ENCODE measurements at regions not wholly inside any gene's neighbourhood (a gene's known extent, or its start where the extent isn't known, plus 50 kb on each side); places are given as distances from the start of the nearest gene placed in this dataset.

- no peak for DNase-seq (ENCODE audit: low read depth)
- no peak overlapping the region for H3K4me3 ChIP-seq (ENCODE audit: low read depth, low read length)
- no peak for TF ChIP-seq CTCF (IDR thresholded peaks at IDR 0.05; ENCODE audit: low read depth, low read length, missing control alignments)
Measured at GRCh38 chr5:57402761-57403160, 79.8 kb downstream of the ACTBL2 start.

GRCh38 chr5:57402348-57402747 lies 80.3 kb downstream of the ACTBL2 start:
- no peak for TF ChIP-seq CTCF (IDR thresholded peaks at IDR 0.05; ENCODE audit: low read depth, low read length, missing control alignments)
- DNase-seq (ENCODE audit: low read depth) = no peak
- H3K4me3 ChIP-seq (ENCODE audit: low read depth, low read length) = no peak overlapping the region

GRCh38 chr5:57398413-57399093 lies 84.1 kb downstream of the ACTBL2 start:
- no peak for DNase-seq (ENCODE audit: low read depth)
- no peak for TF ChIP-seq CTCF (IDR thresholded peaks at IDR 0.05; ENCODE audit: low read depth, low read length, missing control alignments)
- H3K4me3 ChIP-seq (ENCODE audit: low read depth, low read length) = no peak overlapping the region

GRCh38 chr5:57396701-57397100 lies 85.9 kb downstream of the ACTBL2 start:
- no peak overlapping the region for H3K4me3 ChIP-seq (ENCODE audit: low read depth, low read length)
- TF ChIP-seq CTCF (IDR thresholded peaks at IDR 0.05; ENCODE audit: low read depth, low read length, missing control alignments) = no peak
- no peak for DNase-seq (ENCODE audit: low read depth)

- no peak for DNase-seq (ENCODE audit: low read depth)
- TF ChIP-seq CTCF (IDR thresholded peaks at IDR 0.05; ENCODE audit: low read depth, low read length, missing control alignments) = no peak
Measured at GRCh38 chr5:57394421-57395210, 88.0 kb downstream of the ACTBL2 start.

GRCh38 chr5:57386958-57387357 lies 95.7 kb downstream of the ACTBL2 start:
- no peak for TF ChIP-seq CTCF (IDR thresholded peaks at IDR 0.05; ENCODE audit: low read depth, low read length, missing control alignments)
- no peak for DNase-seq (ENCODE audit: low read depth)
- H3K4me3 ChIP-seq (ENCODE audit: low read depth, low read length) = no peak overlapping the region

More at GRCh38 chr5:57394421-57395210, 88.0 kb downstream of the ACTBL2 start:
- no peak overlapping the region for H3K4me3 ChIP-seq (ENCODE audit: low read depth, low read length)
